ENCODE measurements at regions not wholly inside any gene's neighbourhood (a gene's known extent, or its start where the extent isn't known, plus 50 kb on each side); places are given as distances from the start of the nearest gene placed in this dataset.

GRCh38 chr21:32134441-32135130 lies 144.3 kb downstream of the MIS18A start:
- no peak for DNase-seq (ENCODE audit: low spot score)

GRCh38 chr21:32132881-32133280 lies 146.0 kb downstream of the MIS18A start:
- DNase-seq (ENCODE audit: low spot score) = peak; percentile 69

- DNase-seq (ENCODE audit: low spot score) = no peak
Observed at GRCh38 chr21:32132409-32132808, 146.4 kb downstream of the MIS18A start.

GRCh38 chr21:32131960-32132359 lies 146.9 kb downstream of the MIS18A start:
- peak; percentile 75 for DNase-seq (ENCODE audit: low spot score)

- DNase-seq (ENCODE audit: low spot score) = no peak
Observed at GRCh38 chr21:32131164-32131563, 147.7 kb downstream of the MIS18A start.

GRCh38 chr21:32130031-32130891 lies 148.6 kb downstream of the MIS18A start:
- no peak for DNase-seq (ENCODE audit: low spot score)

- no peak for DNase-seq (ENCODE audit: low spot score)
Observed at GRCh38 chr21:32127081-32127480, 151.8 kb downstream of the MIS18A start.

GRCh38 chr21:32122082-32122481 lies 156.8 kb downstream of the MIS18A start:
- DNase-seq (ENCODE audit: low spot score) = no peak

GRCh38 chr21:32120230-32120629 lies 158.6 kb downstream of the MIS18A start:
- DNase-seq (ENCODE audit: low spot score) = no peak

- DNase-seq (ENCODE audit: low spot score) = no peak
Observed at GRCh38 chr21:32119811-32120210, 159.0 kb downstream of the MIS18A start.

- DNase-seq (ENCODE audit: low spot score) = no peak
Observed at GRCh38 chr21:32119389-32119788, 159.5 kb downstream of the MIS18A start.

- no peak for DNase-seq (ENCODE audit: low spot score)
Observed at GRCh38 chr21:32114419-32115035, 164.3 kb downstream of the MIS18A start.

GRCh38 chr21:32113486-32113885 lies 165.4 kb downstream of the MIS18A start:
- DNase-seq (ENCODE audit: low spot score) = no peak

- DNase-seq (ENCODE audit: low spot score) = no peak
Observed at GRCh38 chr21:32112195-32112594, 166.7 kb downstream of the MIS18A start.

- no peak for DNase-seq (ENCODE audit: low spot score)
Observed at GRCh38 chr21:32108566-32108965, 170.3 kb downstream of the MIS18A start.

- no peak for DNase-seq (ENCODE audit: low spot score)
Observed at GRCh38 chr21:32103361-32103760, 175.5 kb downstream of the MIS18A start.

GRCh38 chr21:32102426-32102825 lies 176.4 kb downstream of the MIS18A start:
- no peak for DNase-seq (ENCODE audit: low spot score)

GRCh38 chr21:32101277-32101676 lies 177.6 kb downstream of the MIS18A start:
- DNase-seq (ENCODE audit: low spot score) = no peak

- DNase-seq (ENCODE audit: low spot score) = no peak
Observed at GRCh38 chr21:32100423-32100822, 178.4 kb downstream of the MIS18A start.

- DNase-seq (ENCODE audit: low spot score) = no peak
Observed at GRCh38 chr21:32099812-32100416, 178.9 kb downstream of the MIS18A start.

- DNase-seq (ENCODE audit: low spot score) = no peak
Observed at GRCh38 chr21:32096411-32096810, 182.4 kb downstream of the MIS18A start.

GRCh38 chr21:32094804-32095203 lies 184.0 kb downstream of the MIS18A start:
- peak; percentile 48 for DNase-seq (ENCODE audit: low spot score)
